ENCODE measurements at regions not wholly inside any gene's neighbourhood (a gene's known extent, or its start where the extent isn't known, plus 50 kb on each side); places are given as distances from the start of the nearest gene placed in this dataset.
"Not testable (repeated sequence)": the region's sequence is repeated elsewhere in the genome, so short reads cannot be mapped to it uniquely, and the experiment has no call there.

DNA sequence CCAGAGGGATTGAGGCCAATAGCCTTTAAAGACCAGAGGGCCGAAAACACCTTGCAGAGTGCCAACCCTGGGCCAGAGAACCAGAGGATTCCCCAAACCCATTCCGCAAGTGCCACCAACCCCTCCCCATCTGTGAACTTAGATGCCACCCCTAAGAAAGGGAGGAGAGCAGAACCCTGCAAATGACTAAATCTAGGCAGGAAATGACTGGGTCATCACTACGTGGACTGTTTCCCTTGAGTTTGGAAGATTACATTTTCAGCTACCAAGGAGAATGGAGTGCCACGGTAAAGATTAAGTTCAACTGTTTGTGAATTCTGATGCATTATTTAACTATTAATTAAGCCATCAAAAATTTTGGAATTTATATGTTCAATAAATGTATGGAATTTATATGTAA, 142.8 kb downstream of the ENC1 start:
- no peak for DNase-seq

DNA sequence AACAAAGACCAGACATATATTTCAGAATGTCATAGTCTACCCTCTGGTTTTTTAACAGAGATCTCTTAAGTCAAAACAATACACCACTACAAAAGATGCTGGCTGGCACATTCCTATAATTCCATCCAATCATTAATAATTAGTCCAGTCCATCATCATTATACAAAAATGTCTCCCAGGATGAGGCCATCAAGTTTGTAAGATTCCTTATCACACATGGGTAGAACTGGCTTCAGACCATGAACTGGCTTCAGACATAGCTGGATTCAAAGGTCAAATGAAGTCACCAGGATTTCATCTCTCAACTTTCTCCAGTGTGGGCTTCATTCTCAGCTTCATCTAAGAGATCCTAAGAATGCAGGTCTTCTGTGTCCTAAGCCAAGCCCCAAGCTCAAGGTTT, 147.1 kb downstream of the ENC1 start:
- DNase-seq = no peak

DNA sequence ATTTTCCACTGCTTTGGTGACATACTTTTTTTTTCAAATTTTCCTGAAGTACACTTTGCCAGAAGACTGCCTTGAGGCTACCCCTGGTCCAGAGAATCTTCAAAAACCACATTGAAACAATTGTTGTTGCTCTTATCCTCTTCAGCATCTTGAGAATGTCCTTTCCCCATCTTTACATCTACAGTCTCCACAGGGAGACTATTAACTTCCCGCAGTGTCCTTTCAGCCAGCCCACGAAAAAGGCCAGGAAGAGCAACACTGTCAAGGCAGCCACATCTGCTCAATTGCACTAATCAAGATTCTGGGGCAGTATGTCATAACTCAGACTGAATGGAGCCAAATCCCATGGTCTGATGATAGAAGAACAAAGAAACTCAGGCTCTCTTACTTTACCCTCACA, 148.3 kb downstream of the ENC1 start:
- no peak for DNase-seq

DNA sequence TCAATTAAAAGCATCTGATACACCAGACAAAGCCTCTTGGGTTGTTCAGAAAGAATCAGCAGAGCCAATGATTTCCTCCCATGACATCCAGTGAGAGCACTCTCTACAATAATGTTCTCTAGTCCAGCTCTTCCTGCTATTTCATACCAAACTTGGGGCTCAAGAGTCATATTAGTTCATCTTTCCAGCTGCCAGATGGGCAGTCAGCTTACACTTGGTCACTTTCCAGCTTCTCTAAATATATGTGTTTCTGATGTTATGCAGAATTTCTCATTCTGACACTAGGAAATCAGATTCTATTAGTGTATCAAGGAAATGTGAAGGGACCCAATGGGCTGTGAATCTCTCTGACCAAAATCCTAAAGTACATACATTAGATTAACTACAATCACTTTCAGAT, 148.9 kb downstream of the ENC1 start:
- DNase-seq = no peak

DNA sequence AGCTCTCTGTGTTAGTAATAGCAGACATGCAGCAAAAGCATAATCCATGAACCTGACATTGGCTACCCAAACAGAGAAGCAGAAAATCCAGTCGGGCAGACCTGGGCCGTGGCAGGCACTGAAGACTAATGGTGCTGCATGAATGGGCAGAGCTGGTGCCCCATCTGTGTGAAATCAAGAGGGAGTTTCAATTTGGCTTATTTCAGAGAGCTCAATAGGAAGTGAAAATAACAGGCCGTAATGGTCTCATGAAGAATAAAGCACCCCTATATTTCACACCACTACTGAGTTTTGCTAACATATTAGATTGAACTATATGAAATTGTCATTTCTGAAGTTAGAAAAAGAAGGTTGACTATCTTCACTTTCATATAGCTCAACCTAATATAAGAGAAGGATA, 149.7 kb downstream of the ENC1 start:
- DNase-seq = no peak

DNA sequence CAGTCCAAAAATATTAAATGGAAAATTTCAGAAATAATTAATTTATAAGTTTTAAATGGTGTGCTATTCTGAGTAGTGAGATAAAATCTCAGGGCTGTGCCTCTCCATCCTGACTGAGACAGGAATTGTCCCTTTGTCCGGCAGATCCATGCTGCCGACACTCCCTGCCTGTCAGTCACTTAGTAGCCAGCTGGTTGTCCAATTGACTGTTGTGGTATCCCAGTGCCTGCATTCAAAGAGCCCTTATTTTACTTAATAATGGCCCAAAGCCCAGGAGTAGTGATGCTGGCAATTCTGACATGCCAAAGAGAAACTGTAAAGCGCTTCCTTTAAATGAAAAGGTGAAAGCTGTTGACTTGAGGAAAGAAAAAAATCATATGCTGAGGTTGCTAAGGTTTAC, 157.5 kb downstream of the ENC1 start:
- DNase-seq = no peak

DNA sequence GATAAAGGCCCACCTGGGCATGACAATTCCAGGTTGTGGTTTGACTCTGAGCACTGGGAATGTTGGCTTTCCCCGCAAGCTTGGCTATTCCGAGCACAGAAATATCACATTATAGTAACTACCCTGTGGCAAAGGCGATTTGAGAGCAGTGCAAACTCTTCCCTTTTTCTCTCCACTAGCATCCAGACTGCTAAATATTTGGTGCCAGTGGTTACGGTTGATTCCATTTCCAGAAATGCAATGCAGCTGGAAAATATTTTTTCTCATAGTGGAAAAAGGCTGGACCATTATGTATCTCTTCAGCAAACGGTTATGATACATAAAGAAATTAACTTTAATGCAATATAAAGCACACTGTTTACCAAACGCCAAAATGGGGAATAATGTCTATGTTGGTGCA, 158.0 kb downstream of the ENC1 start:
- DNase-seq = no peak

DNA sequence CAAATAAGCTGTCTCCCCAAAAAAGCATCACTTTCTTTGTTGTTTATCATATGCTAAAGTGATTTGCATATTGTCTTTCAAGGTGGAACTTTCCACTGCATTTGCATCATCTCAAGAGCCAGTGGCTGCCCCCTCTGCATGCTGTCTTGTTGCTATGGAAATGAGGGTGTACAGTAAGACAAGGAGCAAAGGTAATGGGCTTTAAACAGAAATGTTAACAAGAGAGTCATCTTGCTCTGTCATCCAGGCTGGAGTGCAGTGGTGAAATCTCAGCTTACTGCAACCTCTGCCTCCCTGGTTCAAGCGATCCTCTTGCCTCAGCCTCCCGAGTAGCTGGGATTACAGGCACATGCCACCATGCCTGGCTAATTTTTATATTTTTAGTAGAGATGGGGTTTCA, 159.2 kb downstream of the ENC1 start:
- not testable (repeated sequence) for DNase-seq

DNA sequence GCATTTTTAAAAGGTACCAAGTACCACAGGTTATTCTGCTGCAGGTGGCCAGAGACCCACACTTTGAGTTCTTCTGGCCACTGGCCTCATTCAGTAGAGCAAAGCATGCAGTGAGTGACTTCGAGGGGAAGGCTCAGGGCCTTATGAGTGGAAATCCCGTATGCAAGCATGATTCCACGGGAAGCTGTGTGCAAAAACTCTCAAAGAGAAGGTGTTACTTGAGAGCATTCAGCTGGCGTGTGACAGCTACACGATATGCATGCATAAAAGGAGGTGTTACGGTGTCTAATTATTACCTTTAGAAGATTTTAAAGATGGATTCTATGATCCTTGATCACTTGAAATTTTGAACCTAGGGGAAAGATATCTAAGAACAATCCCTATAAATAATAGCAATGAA, 160.3 kb downstream of the ENC1 start:
- DNase-seq = no peak

DNA sequence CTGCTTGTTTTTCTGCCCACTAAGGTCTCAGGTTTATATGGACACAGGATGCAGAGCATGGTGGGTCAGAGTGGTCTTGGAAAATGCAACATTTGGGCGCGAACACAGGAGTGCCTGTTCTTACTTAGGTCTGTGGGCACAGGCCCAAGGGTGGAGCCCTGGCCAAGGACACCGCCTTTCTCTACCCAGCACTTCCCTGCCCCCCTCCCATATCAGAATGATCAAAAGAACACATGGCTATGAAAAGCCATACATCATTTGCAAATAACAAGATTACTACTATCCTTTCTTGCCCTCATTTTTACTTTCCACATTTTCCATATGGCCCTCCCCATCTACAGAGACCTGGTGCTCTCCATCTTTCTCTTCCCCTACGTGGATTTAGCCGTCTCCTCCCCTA, 162.2 kb downstream of the ENC1 start:
- DNase-seq = peak; percentile 27

DNA sequence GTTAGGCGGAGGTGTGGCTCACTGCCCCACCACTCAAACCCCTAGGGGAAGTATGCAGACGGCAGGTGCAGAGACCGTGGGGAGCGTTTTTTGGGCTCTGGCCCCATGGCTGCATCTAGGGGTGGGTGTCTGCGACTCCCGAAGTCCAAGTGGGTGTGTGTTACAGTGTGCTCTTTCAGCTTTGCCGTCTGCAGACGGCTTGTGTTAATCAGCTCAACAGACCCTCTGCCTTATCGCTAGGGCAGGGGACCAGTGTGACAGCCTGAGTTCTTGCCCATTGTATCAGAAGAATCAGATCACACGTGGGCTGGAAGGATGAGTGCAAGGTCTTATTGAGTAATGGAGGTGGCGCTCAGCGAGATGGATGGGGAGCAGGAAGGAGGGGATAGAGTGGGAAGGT, 162.8 kb downstream of the ENC1 start:
- DNase-seq = no peak

DNA sequence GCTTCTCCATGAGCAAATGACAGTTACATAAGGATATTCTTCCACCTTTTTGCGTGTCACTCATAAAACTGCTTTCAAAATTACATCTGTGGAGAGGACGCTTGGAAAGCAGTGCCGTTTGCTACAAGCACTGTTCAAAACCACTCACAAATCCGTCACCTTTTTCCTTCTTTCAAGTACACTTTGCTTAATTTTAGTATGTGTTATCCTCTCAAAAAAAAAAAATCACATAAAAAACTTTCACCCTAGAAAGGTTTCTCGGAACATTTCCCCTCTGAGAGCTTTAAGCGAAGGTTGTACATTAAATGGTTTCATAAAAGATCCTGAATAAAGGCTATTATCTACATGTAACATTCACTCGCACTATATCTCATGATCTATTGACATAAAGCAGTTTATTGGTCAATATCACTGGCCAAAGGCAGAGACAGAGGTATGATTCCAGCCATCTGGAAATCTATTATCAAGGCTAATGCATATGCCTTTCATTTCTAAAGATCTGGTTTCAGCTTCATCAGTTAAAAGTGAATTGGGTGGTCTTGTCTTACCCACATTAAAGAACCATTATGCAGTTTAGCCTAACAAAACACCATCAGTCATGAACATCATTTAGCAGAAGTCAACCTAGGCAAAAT, 163.6 kb downstream of the ENC1 start:
- DNase-seq = no peak

DNA sequence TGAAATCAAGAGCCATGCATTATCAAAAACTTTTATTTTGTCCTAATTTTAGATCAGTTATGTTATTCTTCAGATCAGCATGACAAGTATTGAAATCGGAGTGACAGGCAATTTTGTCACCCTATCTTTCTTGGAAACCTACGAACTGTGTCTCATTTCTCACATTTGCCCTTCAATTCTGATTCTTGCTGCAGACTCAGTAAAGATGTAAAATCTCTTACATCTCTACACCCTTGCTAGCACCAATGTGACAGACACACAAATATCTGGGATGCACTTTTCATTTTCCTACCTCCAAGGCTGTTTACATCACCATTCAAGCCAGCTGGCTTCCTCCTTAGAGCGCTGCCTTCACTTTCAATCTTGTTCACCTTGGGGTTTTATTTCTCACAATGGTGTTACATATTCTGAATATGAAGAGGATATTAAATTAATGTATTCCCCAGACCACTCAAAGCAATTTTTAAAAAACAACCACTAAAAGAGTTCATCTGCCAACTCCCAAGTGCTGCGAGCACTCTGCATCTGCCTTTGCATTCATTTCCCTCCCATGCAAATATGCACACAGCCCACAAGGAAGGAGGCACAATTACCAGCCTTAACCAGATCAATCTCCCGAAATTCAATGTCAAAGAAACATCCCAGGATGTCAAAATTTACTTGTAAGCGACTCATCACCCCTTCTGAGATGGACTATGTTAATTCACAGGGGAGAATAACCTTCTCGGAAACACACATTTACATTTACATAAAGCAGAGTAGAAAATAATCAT, 164.3 kb downstream of the ENC1 start:
- no peak for DNase-seq

DNA sequence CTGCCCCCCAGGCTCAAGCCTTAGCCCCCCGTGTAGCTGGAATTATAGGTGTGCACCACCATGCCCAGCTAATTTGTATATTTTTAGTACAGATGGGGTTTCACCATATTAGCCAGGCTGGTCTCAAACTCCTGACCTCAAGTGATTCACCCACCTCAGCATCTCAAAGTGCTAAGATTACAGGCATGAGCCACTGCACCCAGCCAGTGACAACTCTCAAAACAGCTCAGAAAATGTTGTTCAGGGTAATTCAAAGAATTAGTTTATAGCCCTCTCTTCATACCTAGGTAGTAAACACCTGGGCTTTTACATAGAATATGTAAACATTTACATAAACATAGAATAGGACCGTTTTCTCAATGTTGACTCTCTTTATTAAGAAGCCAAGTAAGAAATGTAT, 168.7 kb downstream of the ENC1 start:
- no peak for DNase-seq

DNA sequence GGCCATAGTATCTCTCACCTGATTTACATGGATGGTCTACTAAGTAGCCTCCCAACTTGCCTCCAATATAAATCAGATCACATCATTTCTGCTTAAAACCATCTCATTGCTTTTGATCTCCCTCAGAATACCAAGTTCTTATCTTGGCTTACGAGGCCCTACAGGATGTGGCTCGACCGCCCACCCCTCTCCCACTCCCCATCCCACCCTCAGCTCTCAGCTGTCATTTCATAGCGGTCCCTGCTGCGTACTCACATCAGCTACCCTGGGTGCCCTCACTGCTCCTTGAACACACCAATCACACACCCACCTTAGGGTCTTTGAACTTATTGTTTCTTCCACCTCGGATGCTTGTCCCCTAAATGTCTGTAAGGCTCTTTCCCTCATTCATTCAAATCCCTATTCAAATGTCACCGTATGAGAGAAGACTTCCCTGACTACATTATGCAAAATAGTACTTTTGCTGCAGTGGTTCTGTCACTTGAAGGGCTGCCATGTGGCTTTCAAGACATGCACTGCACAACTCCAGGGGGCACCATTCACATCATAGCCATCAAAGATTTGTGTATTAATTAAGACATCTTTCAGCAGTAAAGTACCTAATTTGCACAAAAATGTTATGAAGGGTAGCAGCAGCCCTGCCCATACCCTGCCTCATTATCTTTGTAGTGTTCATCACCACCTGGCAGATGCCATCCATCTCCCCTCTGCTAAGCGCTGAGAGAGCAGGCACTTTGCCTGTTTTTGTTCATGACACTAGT, 171.1 kb downstream of the ENC1 start:
- DNase-seq = no peak

DNA sequence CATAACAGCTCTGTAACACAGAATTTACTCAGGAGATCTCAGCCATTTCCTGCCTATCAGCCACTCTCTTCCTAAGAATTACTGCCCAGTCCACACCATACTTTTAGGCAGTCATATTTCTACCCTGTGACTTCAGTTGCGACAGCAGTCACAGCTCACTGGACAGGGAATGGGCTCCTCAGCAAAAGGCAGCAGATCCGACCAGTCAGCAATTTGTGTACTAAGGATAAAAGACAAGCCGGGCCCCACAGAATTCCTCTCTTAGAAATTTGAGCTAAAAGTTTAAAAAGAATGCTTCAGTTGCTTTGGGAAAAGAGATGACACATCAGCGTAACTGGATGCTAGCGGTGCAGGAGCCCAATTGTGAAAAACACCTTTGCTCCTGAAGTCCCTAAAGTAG, 172.1 kb downstream of the ENC1 start:
- no peak for DNase-seq

DNA sequence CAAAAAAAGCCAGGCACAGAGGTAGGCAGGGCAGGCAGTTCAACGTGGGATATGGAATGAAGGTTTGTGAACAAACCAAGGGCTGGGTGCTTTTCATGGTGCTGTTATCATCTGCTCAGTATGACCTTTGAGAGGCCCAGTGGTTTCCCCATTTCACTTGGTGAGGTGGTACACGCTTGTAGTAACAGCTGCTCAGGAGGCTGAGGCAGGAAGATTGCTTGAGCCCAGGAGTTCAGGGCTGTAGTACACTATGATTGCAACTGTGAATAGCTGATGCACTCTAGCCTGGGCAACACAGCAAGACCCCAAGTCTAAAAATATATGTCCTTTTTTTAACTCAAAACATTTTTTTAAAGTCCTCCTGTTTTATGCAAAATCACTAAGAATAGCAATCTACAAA, 174.8 kb downstream of the ENC1 start:
- DNase-seq = no peak

DNA sequence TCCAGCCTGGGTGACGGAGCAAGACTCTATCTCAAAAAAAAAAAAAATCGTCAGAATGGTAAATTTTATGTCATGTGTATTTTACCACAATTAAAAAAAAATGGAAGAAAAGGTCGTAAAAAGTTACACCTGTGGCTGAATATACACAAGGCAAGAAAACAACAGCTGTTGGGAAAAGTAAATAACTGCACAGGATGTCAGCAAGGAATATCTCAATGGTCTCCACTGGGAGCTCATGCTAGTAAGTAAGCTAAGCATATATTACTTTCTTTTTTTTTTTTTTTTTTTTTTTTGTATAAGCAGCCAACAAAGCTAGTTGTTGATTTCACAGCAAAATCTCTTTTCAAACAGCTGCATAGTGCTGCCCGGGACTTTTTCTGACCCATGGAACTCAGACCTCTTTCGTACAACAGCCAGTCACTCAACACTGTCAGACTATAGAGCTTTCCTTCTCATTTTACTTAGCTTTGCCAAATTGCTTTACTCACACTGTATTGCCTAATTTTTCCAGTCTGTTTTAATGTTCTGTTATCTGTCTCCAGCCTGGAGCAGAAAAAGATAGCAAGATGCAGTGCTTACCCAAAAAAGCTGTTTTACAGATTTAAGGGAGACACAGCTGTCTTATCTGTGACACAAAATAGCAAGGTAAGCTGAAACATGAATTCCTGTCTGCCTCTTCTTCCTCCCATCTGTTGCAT, 175.9 kb downstream of the ENC1 start:
- no peak for DNase-seq

DNA sequence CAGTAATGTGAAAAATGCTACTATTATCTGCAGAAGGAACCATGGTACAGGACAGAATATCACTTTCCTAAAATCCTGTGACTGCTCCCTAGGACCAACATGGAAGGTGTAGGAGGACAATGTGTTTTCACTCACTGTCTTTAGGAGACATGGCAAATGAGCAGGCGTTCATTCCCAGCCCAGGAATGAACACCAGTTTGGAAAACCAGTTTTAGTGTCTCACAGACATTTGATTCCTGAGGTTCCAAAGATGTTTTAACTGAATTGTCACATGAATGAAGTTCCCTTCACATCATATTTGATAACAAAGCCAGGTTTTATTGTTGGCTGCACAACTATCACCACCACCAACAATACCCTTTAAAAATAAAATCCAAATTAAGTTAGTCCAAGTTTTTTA, 178.2 kb downstream of the ENC1 start:
- no peak for DNase-seq

DNA sequence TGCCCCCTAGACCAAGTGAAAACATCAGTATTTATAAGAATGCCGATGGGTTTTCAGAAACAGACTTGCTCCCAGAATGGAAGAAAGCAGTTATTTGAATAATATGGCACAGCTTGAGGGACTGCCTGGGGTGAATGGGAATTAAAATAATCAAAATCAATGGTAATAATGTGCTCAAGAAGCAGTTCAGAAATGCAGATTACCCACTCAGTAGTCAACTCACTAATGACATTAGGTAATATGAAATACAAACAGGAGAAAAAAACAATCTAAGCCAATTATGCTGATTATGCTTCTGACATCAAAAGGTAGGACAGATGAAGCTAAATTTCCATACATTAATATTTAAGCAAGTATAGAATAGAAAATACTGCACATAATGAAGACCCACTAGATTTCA, 179.3 kb downstream of the ENC1 start:
- no peak for DNase-seq

DNA sequence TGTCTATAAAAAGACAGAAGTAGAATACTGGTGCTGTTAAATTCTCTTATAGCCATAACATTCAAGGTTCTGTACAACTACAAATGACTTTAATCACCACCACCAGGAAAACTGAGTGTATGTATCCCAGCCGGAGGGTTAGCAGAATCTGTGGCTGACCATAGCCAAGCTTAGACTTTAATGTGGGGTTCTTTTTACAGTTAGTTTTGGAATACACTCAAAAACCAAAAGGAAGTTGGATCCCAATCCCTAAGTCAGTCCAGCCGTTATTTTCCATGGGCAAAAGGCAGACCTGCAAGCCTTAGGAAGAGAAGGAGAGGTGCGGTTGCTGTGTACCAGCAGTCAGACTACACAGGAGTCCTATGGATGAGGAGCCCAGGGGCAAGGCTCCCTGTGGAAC, 179.8 kb downstream of the ENC1 start:
- DNase-seq = no peak

DNA sequence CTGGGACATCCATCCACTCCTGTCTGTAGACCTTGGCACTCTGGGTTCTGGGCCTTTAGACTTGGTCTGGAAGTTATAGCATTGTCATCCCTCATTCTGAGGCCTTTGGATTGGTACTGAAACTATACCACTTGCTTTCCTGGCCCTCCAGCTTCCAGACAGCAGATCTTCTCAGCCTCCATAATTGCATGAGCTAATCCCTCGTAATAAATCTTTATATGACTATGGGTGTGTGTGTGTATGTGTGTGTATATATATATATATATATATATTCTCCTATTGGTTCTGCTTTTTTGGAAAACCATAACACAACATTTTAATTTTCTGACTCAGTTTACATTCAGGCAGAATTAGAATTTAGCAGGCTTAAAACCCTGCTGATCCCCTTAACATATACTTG, 180.5 kb downstream of the ENC1 start:
- DNase-seq = no peak

DNA sequence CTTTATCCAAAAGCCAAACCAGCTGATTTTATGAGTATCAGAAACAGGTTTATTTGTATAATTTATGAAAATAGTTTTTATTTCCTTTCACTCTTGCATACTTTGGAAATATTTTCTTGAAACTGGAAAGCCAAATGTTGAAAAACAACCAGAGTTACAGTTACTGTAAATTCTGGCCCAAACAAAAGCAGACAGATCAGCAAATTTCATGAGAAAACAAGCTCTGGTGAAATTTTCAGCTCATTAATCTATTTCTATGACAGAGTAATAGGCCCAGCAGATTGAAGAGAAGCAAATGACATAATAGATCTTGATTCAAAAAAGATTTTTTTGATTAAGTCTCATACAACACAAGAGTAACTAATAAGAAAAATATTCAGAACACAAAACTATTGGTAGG, 182.7 kb downstream of the ENC1 start:
- no peak for DNase-seq

Data from hematopoietic multipotent progenitor cell treated with erythropoietin and hydrocortisone succinate and interleukin-3 and kit ligand, for 4 days (in vitro differentiated cells).